Prostate gland (tissue), 2 donors: ENCODE measurements at regions not wholly inside any gene's neighbourhood (a gene's known extent, or its start where the extent isn't known, plus 50 kb on each side); places are given as distances from the start of the nearest gene placed in this dataset.

Experiments
- DNase-seq: peaks from one replicate; pipeline ENCODE4 v3.0.0-alpha.2; 2019; ENCODE audit warnings: low spot score
- H3K27ac ChIP-seq, 2 donors: fragments of 200-600 bp; sonication (generic); 2 replicates each; pipeline ENCODE4 v1.5.1; 2017 to 2019
- H3K27me3 ChIP-seq: fragments of 200-600 bp; sonication (generic); replicated peaks from 2 replicates; pipeline ENCODE4 v1.5.1; 2019; ENCODE audit not compliant: insufficient read depth
- H3K36me3 ChIP-seq, 2 donors: fragments of 200-600 bp; sonication (generic); 1 replicate in 1 of 2; 2 replicates in 1 of 2; pipeline versions ENCODE4 v1.5.1 to v1.8.1; 2017 to 2019
- H3K4me1 ChIP-seq: fragments of 200-600 bp; sonication (generic); replicated peaks from 2 replicates; pipeline ENCODE4 v1.5.1; 2019
- H3K4me3 ChIP-seq, 2 donors: fragments of 200-600 bp; sonication (generic); 2 replicates each; pipeline ENCODE4 v1.5.1; 2017 to 2019
- H3K9me3 ChIP-seq: fragments of 200-600 bp; sonication (generic); 2 replicates; pipeline ENCODE4 v1.5.1; 2017
- CTCF ChIP-seq, 4 experiments: fragments of 200-600 bp in 2 of 4; fragments of 450-650 bp in 2 of 4; sonication (generic) in 2 of 4; IDR thresholded peaks; 1 replicate in 3 of 4; 2 replicates in 1 of 4; pipeline ENCODE4 v1.5.1; 2016 to 2019; ENCODE audit warnings: antibody characterized with exemption in 4 of 4, mild to moderate bottlenecking in 2 of 4, moderate library complexity in 2 of 4
- POLR2A ChIP-seq: fragments of 450-650 bp; IDR thresholded peaks from one replicate; pipeline ENCODE4 v1.6.1; 2016; ENCODE audit warnings: antibody characterized with exemption, mild to moderate bottlenecking
- POLR2AphosphoS5 ChIP-seq: sonication (generic); formaldehyde crosslinking; IDR thresholded peaks from one replicate; pipeline ENCODE4 v1.6.1; 2017; ENCODE audit warnings: antibody characterized with exemption
- WGBS: methylation state at CpG from one replicate; pipeline ENCODE4 v1.1.5; 2018; 5-methylcytosine and 5-hydroxymethylcytosine counted together
- intact Hi-C: fragments of 100-400 bp; cut with DNase I; formaldehyde crosslinking; loops from one replicate; pipeline ENCODE4 v1.14.2; 2022

GRCh38 chr20:60804918-60805630 is 447.0 kb upstream of the CDH4 start:
- Histone ChIP-seq H3K4me3 (no peak overlapping the region), H3K27me3 (no peaks in the 10 kb centered on the region), H3K4me1 (no peaks in the 10 kb centered on the region), H3K27ac (no peak overlapping the region), H3K9me3 (no peaks in the 10 kb centered on the region), H3K36me3 (no peaks in the 10 kb centered on the region)
- intact Hi-C loops = no loop called here
- no peak for DNase-seq
- WGBS = 9% methylated on average over 11 of the region's 11 CpGs
- TF ChIP-seq POLR2A (no peak), POLR2AphosphoS5 (no peak), CTCF (IDR thresholded peaks at IDR 0.05) (no peak)

GRCh38 chr20:60806354-60806753 is 445.7 kb upstream of the CDH4 start:
- H3K27ac ChIP-seq = no peak overlapping the region
- intact Hi-C loops = no loop called here
- no peak for DNase-seq
- H3K9me3 ChIP-seq = no peaks in the 10 kb centered on the region
- no peaks in the 10 kb centered on the region for H3K36me3 ChIP-seq
- no peaks in the 10 kb centered on the region for H3K27me3 ChIP-seq
- WGBS = 80% methylated on average over 6 of the region's 6 CpGs
- TF ChIP-seq POLR2AphosphoS5 (no peak), CTCF (IDR thresholded peaks at IDR 0.05) (no peak), POLR2A (no peak)
- no peaks in the 10 kb centered on the region for H3K4me1 ChIP-seq
- no peak overlapping the region for H3K4me3 ChIP-seq

- Histone ChIP-seq H3K4me3 (no peak overlapping the region), H3K9me3 (no peaks in the 10 kb centered on the region), H3K27ac (no peak overlapping the region), H3K36me3 (no peaks in the 10 kb centered on the region), H3K27me3 (no peaks in the 10 kb centered on the region), H3K4me1 (no peaks in the 10 kb centered on the region)
- intact Hi-C loops = no loop called here
- no peak for TF ChIP-seq CTCF (IDR thresholded peaks at IDR 0.05)
- TF ChIP-seq POLR2AphosphoS5 = no peak
- DNase-seq = no peak
- WGBS = 88% methylated on average over 5 of the region's 5 CpGs
Observed at GRCh38 chr20:60806824-60807223, 445.2 kb upstream of the CDH4 start.

- Histone ChIP-seq H3K27ac (no peak overlapping the region), H3K4me3 (no peak overlapping the region), H3K36me3 (no peaks in the 10 kb centered on the region), H3K9me3 (no peaks in the 10 kb centered on the region), H3K4me1 (no peaks in the 10 kb centered on the region), H3K27me3 (no peaks in the 10 kb centered on the region)
- WGBS = 95% methylated on average over 16 of the region's 16 CpGs
- TF ChIP-seq POLR2A = no peak
- no peak for TF ChIP-seq POLR2AphosphoS5
- no peak for TF ChIP-seq CTCF (IDR thresholded peaks at IDR 0.05)
- intact Hi-C loops = no loop called here
- DNase-seq = no peak
Observed at GRCh38 chr20:60808003-60808672, 443.9 kb upstream of the CDH4 start.

- DNase-seq = no peak
- WGBS = 87% methylated on average over 5 of the region's 6 CpGs
- no peak overlapping the region for H3K4me3 ChIP-seq
- no peaks in the 10 kb centered on the region for H3K27me3 ChIP-seq
- H3K36me3 ChIP-seq = no peaks in the 10 kb centered on the region
- H3K27ac ChIP-seq = no peak overlapping the region
- no peaks in the 10 kb centered on the region for H3K9me3 ChIP-seq
- no peaks in the 10 kb centered on the region for H3K4me1 ChIP-seq
- intact Hi-C loops = no loop called here
- TF ChIP-seq POLR2A (no peak), CTCF (IDR thresholded peaks at IDR 0.05) (no peak), POLR2AphosphoS5 (no peak)
Observed at GRCh38 chr20:60808701-60809100, 443.4 kb upstream of the CDH4 start.
